22Rv1 (cell line): ENCODE measurements at regions not wholly inside any gene's neighbourhood (a gene's known extent, or its start where the extent isn't known, plus 50 kb on each side); places are given as distances from the start of the nearest gene placed in this dataset.

ENCODE experiments used
- CTCF ChIP-seq: fragments of 450-650 bp; IDR thresholded peaks from 2 replicates; pipeline ENCODE4 v1.5.1; 2017; ENCODE audit warnings: mild to moderate bottlenecking
- ZFX ChIP-seq: fragments of 450-650 bp; IDR thresholded peaks from 2 replicates; pipeline ENCODE4 v1.6.1; 2017; ENCODE audit warnings: antibody characterized with exemption, borderline replicate concordance

GRCh38 chr20:53795170-53795569 lies 201.5 kb upstream of the ZNF217 start:
- TF ChIP-seq CTCF (no peak), ZFX (no peak)
